ENCODE measurements at regions not wholly inside any gene's neighbourhood (a gene's known extent, or its start where the extent isn't known, plus 50 kb on each side); places are given as distances from the start of the nearest gene placed in this dataset.
"Not testable (repeated sequence)": the region's sequence is repeated elsewhere in the genome, so short reads cannot be mapped to it uniquely, and the experiment has no call there.

GRCh38 chrX:107374132-107374531 lies 75.3 kb upstream of the FRMPD3 start:
- Histone ChIP-seq H3K36me3 (no peaks in the 10 kb centered on the region), H3K27ac (no peak overlapping the region), H3K4me1 (no peaks in the 10 kb centered on the region), H3K9me3 (no peaks in the 10 kb centered on the region), H3K27me3 (no peaks in the 10 kb centered on the region), H3K4me3 (no peak overlapping the region)
- no peak for DNase-seq
- TF ChIP-seq CTCF (IDR thresholded peaks at IDR 0.05): no peak
- intact Hi-C loops (cut with DNase I; ENCODE audit: low total_unique reads): no loop called here

GRCh38 chrX:107374831-107375230 lies 74.6 kb upstream of the FRMPD3 start:
- intact Hi-C loops (cut with DNase I; ENCODE audit: low total_unique reads): no loop called here
- DNase-seq: no peak
- Histone ChIP-seq H3K27ac (no peak overlapping the region), H3K27me3 (no peaks in the 10 kb centered on the region), H3K4me1 (no peaks in the 10 kb centered on the region), H3K4me3 (no peak overlapping the region), H3K36me3 (no peaks in the 10 kb centered on the region), H3K9me3 (no peaks in the 10 kb centered on the region)
- no peak for TF ChIP-seq CTCF (IDR thresholded peaks at IDR 0.05)

- H3K4me3 ChIP-seq; DNase-seq; H3K27me3 ChIP-seq; intact Hi-C loops (cut with DNase I; ENCODE audit: low total_unique reads); H3K9me3 ChIP-seq; H3K36me3 ChIP-seq; H3K27ac ChIP-seq; H3K4me1 ChIP-seq: not testable (repeated sequence)
Measured at GRCh38 chrX:107376186-107376585, 73.3 kb upstream of the FRMPD3 start.

DNA sequence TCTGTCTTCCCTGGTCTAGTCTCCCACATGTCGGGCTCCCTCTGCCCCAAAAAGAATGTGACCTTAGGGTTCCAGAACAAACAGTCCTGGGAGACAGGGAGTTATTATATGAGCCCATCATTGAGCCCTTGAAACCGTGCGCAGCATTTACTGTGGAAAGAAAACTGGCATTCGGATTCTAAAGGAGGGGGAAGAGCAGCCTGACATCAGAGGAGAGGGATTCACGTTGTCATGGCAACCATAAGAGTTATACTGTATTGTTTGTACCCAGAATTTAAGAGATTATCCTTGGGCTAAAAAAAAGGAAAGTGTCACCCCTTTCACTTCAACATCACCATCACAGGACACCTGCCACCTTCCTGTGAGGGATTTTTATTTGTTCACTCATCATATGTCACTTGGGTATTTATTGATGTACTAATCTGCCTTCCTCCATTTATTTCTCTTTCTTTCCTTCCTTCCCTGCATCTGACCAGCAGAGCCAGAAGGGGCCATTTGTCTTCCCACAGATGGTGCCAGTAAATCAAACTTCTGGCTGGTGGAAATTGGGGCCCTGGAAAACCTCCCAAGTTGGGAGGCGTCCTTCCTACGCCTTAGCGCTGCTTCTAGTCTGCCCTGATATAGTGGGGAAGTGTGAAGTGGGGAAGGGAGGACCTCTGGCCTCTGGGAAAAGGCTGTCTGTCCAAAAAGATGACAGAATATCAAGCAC lies 64.9 kb upstream of the FRMPD3 start:
- Histone ChIP-seq H3K4me1 (no peaks in the 10 kb centered on the region), H3K27me3 (no peaks in the 10 kb centered on the region), H3K9me3 (no peaks in the 10 kb centered on the region), H3K36me3 (no peaks in the 10 kb centered on the region), H3K27ac (no peak overlapping the region), H3K4me3 (no peak overlapping the region)
- no peak for DNase-seq
- intact Hi-C loops (cut with DNase I; ENCODE audit: low total_unique reads): no loop called here
- TF ChIP-seq CTCF (IDR thresholded peaks at IDR 0.05): no peak

GRCh38 chrX:107389726-107390125 lies 59.7 kb upstream of the FRMPD3 start:
- H3K27ac ChIP-seq: no peak overlapping the region

DNA sequence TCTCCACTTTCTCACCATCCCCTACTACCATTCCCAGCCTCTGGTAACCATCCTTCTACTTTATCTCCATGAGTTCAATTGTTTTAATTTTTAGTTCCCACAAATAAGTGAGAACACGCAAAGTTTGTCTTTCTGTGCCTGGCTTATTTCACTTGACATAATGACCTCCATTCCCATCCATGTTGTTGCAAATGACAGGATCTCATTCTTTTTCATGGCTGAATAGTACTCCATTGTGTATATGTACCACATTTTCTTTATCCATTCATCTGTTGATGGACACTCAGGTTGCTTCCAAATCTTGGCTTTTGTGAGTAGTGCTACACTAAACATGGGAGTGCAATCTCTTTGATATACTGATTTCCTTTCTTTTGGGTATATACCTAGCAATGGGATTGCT lies 55.8 kb upstream of the FRMPD3 start:
- DNase-seq; H3K36me3 ChIP-seq; H3K27me3 ChIP-seq; H3K4me3 ChIP-seq; H3K9me3 ChIP-seq; H3K4me1 ChIP-seq; H3K27ac ChIP-seq; intact Hi-C loops (cut with DNase I; ENCODE audit: low total_unique reads): not testable (repeated sequence)

More at GRCh38 chrX:107389726-107390125, 59.7 kb upstream of the FRMPD3 start:
- intact Hi-C loops (cut with DNase I; ENCODE audit: low total_unique reads): no loop called here
- DNase-seq: no peak
- Histone ChIP-seq H3K9me3 (peaks cover 0 to 7% (median 3%) of the 10 kb centered on the region in 3 donors), H3K27me3 (no peaks in the 10 kb centered on the region), H3K36me3 (no peaks in the 10 kb centered on the region), H3K4me3 (no peak overlapping the region), H3K4me1 (no peaks in the 10 kb centered on the region)
- TF ChIP-seq CTCF (IDR thresholded peaks at IDR 0.05): no peak

DNA sequence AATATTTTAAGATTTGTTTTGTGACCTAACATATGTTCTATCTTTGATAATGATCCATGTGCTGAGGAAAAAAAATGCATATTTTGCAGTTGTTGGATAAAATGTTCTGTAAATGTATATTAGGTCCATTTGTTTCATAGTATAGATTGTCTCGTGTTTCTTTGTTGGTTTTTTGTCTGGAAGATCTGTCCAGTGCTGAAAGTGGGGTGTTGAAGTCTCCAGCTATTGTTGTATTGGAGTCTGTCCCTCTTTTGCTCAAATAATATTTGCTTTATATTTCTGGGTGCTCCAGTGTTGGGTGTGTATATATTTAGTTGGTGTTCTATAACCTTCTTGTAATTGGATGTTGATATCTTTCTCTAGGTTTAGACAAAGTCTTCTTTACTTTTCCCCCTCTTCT lies 53.2 kb upstream of the FRMPD3 start:
- no peak for TF ChIP-seq CTCF (IDR thresholded peaks at IDR 0.05)
- no peak for DNase-seq
- no peaks in the 10 kb centered on the region for H3K27me3 ChIP-seq
- H3K27ac ChIP-seq: no peak overlapping the region
- H3K9me3 ChIP-seq: peaks cover 0 to 7% (median 6%) of the 10 kb centered on the region in 3 donors
- H3K4me1 ChIP-seq: no peaks in the 10 kb centered on the region
- no peaks in the 10 kb centered on the region for H3K36me3 ChIP-seq
- intact Hi-C loops (cut with DNase I; ENCODE audit: low total_unique reads): no loop called here
- no peak overlapping the region for H3K4me3 ChIP-seq
